ENCODE measurements at regions not wholly inside any gene's neighbourhood (a gene's known extent, or its start where the extent isn't known, plus 50 kb on each side); places are given as distances from the start of the nearest gene placed in this dataset.
"Not testable (repeated sequence)": the region's sequence is repeated elsewhere in the genome, so short reads cannot be mapped to it uniquely, and the experiment has no call there.

GRCh38 chr20:1817577-1818211 is 77.5 kb upstream of the SIRPA start:
- Histone ChIP-seq H3K9me3 (peaks cover 0 to 14% (median 3%) of the 10 kb centered on the region in 12 donors), H3K4me3 (no peak overlapping the region), H3K27ac (peak overlapping the region in 6 of 12 donors; percentile 75 to 97 (median 86)), H3K27me3 (no peaks in the 10 kb centered on the region), H3K4me1 (peaks cover 0 to 80% (median 39%) of the 10 kb centered on the region in 12 donors), H3K36me3 (no peaks in the 10 kb centered on the region)
- TF ChIP-seq CTCF (IDR thresholded peaks at IDR 0.05) (no peak), POLR2A (IDR thresholded peaks at IDR 0.05) (no peak)
- WGBS, 4 donors: 87 to 97% (median 93%) methylated on average over 4 to 6 of the region's 6 CpGs
- ATAC-seq (no peak), DNase-seq (no peak)
- intact Hi-C loops (cut with DNase I): no loop called here

GRCh38 chr20:1816384-1817381 is 78.5 kb upstream of the SIRPA start:
- Histone ChIP-seq H3K27me3 (no peaks in the 10 kb centered on the region), H3K27ac (peak overlapping the region; percentile 57 to 97 (median 80)), H3K36me3 (no peaks in the 10 kb centered on the region), H3K4me3 (no peak overlapping the region), H3K9me3 (peaks cover 0 to 4% (median 0%) of the 10 kb centered on the region in 12 donors), H3K4me1 (peaks cover 0 to 86% (median 48%) of the 10 kb centered on the region in 12 donors)
- WGBS, 4 donors: 57 to 67% (median 63%) methylated on average over 16 of the region's 16 CpGs
- intact Hi-C loops (cut with DNase I): no loop called here
- TF ChIP-seq CTCF (IDR thresholded peaks at IDR 0.05) (no peak), POLR2A (IDR thresholded peaks at IDR 0.05) (no peak)
- ATAC-seq (peak; percentile 78 to 84 (median 82)), DNase-seq (peak in 4 of 5 donors; percentile 48 to 68 (median 54))

- H3K27me3 ChIP-seq: no peaks in the 10 kb centered on the region
- intact Hi-C loops (cut with DNase I): no loop called here
- no peak overlapping the region for H3K4me3 ChIP-seq
- 60 to 74% (median 72%) methylated on average over 3 of the region's 3 CpGs for WGBS, 4 donors
- peak overlapping the region; percentile 57 to 97 (median 80) for H3K27ac ChIP-seq
- TF ChIP-seq POLR2A (IDR thresholded peaks at IDR 0.05): no peak
- no peak for TF ChIP-seq CTCF (IDR thresholded peaks at IDR 0.05)
- no peaks in the 10 kb centered on the region for H3K36me3 ChIP-seq
- no peak for ATAC-seq
- H3K9me3 ChIP-seq: no peaks in the 10 kb centered on the region
- no peak for DNase-seq
- H3K4me1 ChIP-seq: peaks cover 0 to 86% (median 58%) of the 10 kb centered on the region in 12 donors
These were observed 79.6 kb upstream of the SIRPA start for GRCh38 chr20:1815502-1816085.

GRCh38 chr20:1814861-1815260 is 80.3 kb upstream of the SIRPA start:
- not testable (repeated sequence) for ATAC-seq, DNase-seq
- H3K4me1 ChIP-seq: peaks cover 0 to 86% (median 59%) of the 10 kb centered on the region in 12 donors

More at GRCh38 chr20:1814861-1815260, 80.3 kb upstream of the SIRPA start:
- intact Hi-C loops (cut with DNase I): loop anchor here in 1 of 10 donors (5.0 kb wide), 1 partner anchor 287 kb away; the partner anchor contains the start of gene STK35
- not testable (repeated sequence) for H3K9me3 ChIP-seq, H3K36me3 ChIP-seq, H3K4me3 ChIP-seq, H3K27me3 ChIP-seq
- WGBS, 4 donors: 92 to 97% (median 94%) methylated on average over 1 of the region's 1 CpG
- H3K27ac ChIP-seq: peak overlapping the region in 7 of 12 donors; percentile 57 to 97 (median 85)
